ENCODE measurements at regions not wholly inside any gene's neighbourhood (a gene's known extent, or its start where the extent isn't known, plus 50 kb on each side); places are given as distances from the start of the nearest gene placed in this dataset.

DNA sequence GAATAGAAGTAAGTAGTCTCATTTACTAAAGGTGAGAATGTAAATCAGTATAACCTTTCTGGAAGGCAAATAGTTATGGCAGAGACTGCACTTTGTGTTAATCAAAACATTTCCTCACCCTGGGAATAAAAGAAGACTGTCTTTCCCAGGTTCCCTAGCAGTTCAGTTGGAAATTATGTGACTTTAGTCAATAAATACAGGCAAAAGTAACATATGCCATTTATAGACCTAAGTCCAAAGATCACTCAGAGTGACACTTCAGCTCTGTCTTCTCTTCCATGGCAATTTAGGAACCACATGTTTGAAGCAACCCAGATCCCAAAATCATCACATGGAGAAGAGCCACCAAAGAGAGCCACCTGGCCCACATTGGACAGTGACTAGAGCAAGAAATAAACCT, 160.7 kb upstream of the SV2C start:
- no peak overlapping the region for H3K4me3 Mint-ChIP-seq
- no peaks in the 10 kb centered on the region for H3K4me1 Mint-ChIP-seq
- H3K36me3 Mint-ChIP-seq (ENCODE audit: low read depth): no peaks in the 10 kb centered on the region
- H3K27ac Mint-ChIP-seq: no peak overlapping the region
- H3K27me3 Mint-ChIP-seq (ENCODE audit: low read depth): peaks cover 6% of the 10 kb centered on the region
- TF ChIP-seq, protein P1, sequence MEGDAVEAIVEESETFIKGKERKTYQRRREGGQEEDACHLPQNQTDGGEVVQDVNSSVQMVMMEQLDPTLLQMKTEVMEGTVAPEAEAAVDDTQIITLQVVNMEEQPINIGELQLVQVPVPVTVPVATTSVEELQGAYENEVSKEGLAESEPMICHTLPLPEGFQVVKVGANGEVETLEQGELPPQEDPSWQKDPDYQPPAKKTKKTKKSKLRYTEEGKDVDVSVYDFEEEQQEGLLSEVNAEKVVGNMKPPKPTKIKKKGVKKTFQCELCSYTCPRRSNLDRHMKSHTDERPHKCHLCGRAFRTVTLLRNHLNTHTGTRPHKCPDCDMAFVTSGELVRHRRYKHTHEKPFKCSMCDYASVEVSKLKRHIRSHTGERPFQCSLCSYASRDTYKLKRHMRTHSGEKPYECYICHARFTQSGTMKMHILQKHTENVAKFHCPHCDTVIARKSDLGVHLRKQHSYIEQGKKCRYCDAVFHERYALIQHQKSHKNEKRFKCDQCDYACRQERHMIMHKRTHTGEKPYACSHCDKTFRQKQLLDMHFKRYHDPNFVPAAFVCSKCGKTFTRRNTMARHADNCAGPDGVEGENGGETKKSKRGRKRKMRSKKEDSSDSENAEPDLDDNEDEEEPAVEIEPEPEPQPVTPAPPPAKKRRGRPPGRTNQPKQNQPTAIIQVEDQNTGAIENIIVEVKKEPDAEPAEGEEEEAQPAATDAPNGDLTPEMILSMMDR (IDR thresholded peaks at IDR 0.05; ENCODE audit: unreplicated experiment in 3 of 3): no peak
- H3K9me3 Mint-ChIP-seq: no peaks in the 10 kb centered on the region

DNA sequence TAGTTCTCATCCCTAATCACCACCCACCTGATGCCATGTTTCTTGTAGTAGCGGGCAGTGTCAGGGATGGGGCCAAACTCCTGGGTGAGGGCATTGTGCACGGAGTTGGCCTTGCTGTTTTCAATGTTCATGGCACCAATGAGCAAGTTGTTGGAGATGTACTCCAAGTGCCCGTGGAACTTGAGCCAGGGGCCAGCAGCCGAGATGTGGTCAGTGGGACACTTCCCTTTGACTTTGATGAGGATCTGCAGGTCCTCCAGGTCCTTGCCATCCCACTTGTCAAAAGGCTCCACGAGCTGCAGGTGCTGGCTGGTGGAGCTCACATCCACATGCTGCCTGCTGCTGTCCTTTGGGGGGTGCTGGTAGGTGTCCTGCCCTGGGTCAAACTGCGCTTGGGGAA, 162.2 kb upstream of the SV2C start:
- TF ChIP-seq, protein P1 (IDR thresholded peaks at IDR 0.05; ENCODE audit: unreplicated experiment in 3 of 3): no peak
- no peaks in the 10 kb centered on the region for H3K36me3 Mint-ChIP-seq (ENCODE audit: low read depth)
- no peak overlapping the region for H3K4me3 Mint-ChIP-seq
- no peaks in the 10 kb centered on the region for H3K9me3 Mint-ChIP-seq
- peaks cover 6% of the 10 kb centered on the region for H3K27me3 Mint-ChIP-seq (ENCODE audit: low read depth)
- H3K4me1 Mint-ChIP-seq: no peaks in the 10 kb centered on the region
- no peak overlapping the region for H3K27ac Mint-ChIP-seq

DNA sequence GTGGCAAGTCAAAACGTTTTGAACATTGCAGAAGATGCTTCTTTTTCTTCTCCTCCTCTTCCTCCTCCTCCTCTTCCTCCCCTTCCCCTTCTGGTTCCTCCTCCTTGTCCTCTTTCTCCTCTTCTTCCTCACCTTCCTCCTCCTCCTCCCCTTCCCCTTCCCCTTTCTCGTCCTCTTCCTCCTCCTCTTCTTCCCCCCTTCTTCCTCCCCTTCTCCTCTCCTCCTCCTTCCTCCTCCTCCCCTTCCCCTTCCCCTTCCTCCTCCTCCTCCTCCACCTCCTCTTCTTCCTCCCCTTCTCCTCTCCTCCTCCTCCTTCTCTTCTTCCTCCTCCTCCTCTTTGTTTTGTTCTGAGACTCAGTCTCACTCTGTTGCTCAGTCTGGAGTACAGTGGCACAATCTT, 167.0 kb upstream of the SV2C start:
- Mint-ChIP-seq H3K27ac (no peak overlapping the region), H3K36me3 (ENCODE audit: low read depth) (no peaks in the 10 kb centered on the region), H3K4me1 (no peaks in the 10 kb centered on the region), H3K4me3 (no peak overlapping the region), H3K9me3 (no peaks in the 10 kb centered on the region), H3K27me3 (ENCODE audit: low read depth) (peaks cover 11% of the 10 kb centered on the region)
- TF ChIP-seq, protein P1 (IDR thresholded peaks at IDR 0.05; ENCODE audit: unreplicated experiment in 3 of 3): no peak

DNA sequence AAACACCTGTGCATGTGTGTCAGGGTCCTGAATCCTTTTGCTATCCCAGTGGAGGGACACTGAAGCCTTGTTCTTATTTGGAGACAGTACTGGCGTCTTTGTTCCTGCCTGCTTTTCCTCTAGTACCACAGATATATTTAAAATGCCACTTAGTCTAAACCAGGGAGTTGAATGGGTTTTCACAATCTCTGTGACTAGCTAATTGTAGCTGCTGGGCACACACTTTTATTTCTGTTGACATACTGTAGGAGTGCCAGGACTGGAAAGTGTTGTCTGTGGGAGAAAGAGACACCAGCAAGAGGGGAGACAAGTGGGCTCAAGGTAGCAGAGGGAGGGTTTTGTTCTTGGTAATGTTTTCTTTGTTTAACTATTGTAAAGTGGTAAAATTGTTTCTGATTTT, 174.0 kb upstream of the SV2C start:
- Mint-ChIP-seq H3K4me3 (no peak overlapping the region), H3K27me3 (ENCODE audit: low read depth) (peaks cover 4% of the 10 kb centered on the region), H3K4me1 (no peaks in the 10 kb centered on the region), H3K36me3 (ENCODE audit: low read depth) (no peaks in the 10 kb centered on the region), H3K27ac (no peak overlapping the region), H3K9me3 (no peaks in the 10 kb centered on the region)
- TF ChIP-seq, protein P1 (IDR thresholded peaks at IDR 0.05; ENCODE audit: unreplicated experiment in 3 of 3): no peak

DNA sequence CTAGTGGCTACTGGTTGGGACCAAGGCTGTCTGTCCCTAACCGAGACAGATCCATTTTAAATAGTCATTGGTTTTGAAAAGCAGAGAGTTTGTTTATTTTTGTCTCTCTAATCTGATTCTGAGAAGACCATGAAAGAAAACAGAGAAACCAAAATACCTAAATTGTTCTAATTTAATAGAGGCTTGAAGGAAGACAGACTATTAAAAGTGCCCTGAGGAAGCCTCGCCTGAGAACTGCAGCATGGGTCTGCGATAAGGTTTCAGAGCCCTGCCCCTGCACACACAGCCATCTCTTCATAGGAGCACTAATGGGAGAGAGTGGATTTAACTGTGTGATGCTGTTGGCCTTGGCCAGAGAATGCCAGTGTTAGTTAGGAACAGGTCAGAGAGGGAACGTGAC, 175.5 kb upstream of the SV2C start:
- Mint-ChIP-seq H3K36me3 (ENCODE audit: low read depth) (no peaks in the 10 kb centered on the region), H3K9me3 (no peaks in the 10 kb centered on the region), H3K27me3 (ENCODE audit: low read depth) (no peaks in the 10 kb centered on the region), H3K4me1 (no peaks in the 10 kb centered on the region), H3K4me3 (no peak overlapping the region), H3K27ac (no peak overlapping the region)
- TF ChIP-seq, protein P1 (IDR thresholded peaks at IDR 0.05; ENCODE audit: unreplicated experiment in 3 of 3): no peak

DNA sequence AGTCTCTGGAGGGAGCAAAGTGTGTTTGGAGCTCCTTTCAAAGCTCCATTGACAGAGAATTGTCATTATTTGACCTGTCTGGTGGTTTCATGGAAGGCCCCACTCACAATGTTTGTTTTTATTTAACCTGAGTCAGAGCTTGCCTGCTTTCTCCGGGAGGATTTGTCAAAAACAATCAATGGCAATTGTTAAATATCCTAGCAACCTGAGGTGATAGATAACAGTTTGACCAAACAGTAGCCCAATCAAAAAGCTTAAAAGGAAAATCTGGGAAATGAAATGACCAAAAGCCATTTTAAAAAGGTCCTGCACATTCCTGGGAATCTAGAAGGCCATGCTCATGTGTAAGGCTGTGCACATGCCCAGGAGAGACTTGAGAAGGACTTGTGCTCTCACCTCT, 177.2 kb upstream of the POC5 start:
- no peaks in the 10 kb centered on the region for H3K4me1 Mint-ChIP-seq
- TF ChIP-seq, protein P1 (IDR thresholded peaks at IDR 0.05; ENCODE audit: unreplicated experiment in 3 of 3): no peak
- H3K9me3 Mint-ChIP-seq: peaks cover 16% of the 10 kb centered on the region
- H3K27me3 Mint-ChIP-seq (ENCODE audit: low read depth): no peaks in the 10 kb centered on the region
- H3K4me3 Mint-ChIP-seq: no peak overlapping the region
- no peak overlapping the region for H3K27ac Mint-ChIP-seq
- H3K36me3 Mint-ChIP-seq (ENCODE audit: low read depth): no peaks in the 10 kb centered on the region
